ENCODE measurements at regions not wholly inside any gene's neighbourhood (a gene's known extent, or its start where the extent isn't known, plus 50 kb on each side); places are given as distances from the start of the nearest gene placed in this dataset.
"Not testable (repeated sequence)": the region's sequence is repeated elsewhere in the genome, so short reads cannot be mapped to it uniquely, and the experiment has no call there.

GRCh38 chr3:125762601-125763000 is 167.3 kb upstream of the OSBPL11 start:
- POLR2A ChIA-PET (ENCODE audit: low non-redundant PET); H3K4me1 ChIP-seq (ENCODE audit: insufficient read depth, low read length, poor library complexity, severe bottlenecking); intact Hi-C loops (cut with micrococcal nuclease; ENCODE audit: unreplicated experiment); H3K27ac ChIP-seq (ENCODE audit: low read depth, low read length, poor library complexity, severe bottlenecking); DNase-seq (ENCODE audit: low spot score); H3K9me3 ChIP-seq (ENCODE audit: low read depth, low read length, poor library complexity, severe bottlenecking); H3K4me3 ChIP-seq (ENCODE audit: low read depth, low read length, poor library complexity, severe bottlenecking); CTCF ChIA-PET; H3K36me3 ChIP-seq (ENCODE audit: insufficient read depth, low read length, poor library complexity, severe bottlenecking); BruUV-seq (replicated peaks): not testable (repeated sequence)
- peaks cover 19% of the 10 kb centered on the region for H3K27me3 ChIP-seq (replicated peaks; ENCODE audit: insufficient read depth, low read depth, low read length, poor library complexity)

GRCh38 chr3:125766285-125766826 is 171.1 kb upstream of the OSBPL11 start:
- BruUV-seq (replicated peaks); H3K4me1 ChIP-seq (ENCODE audit: insufficient read depth, low read length, poor library complexity, severe bottlenecking); intact Hi-C loops (cut with micrococcal nuclease; ENCODE audit: unreplicated experiment); H3K9me3 ChIP-seq (ENCODE audit: low read depth, low read length, poor library complexity, severe bottlenecking); H3K27ac ChIP-seq (ENCODE audit: low read depth, low read length, poor library complexity, severe bottlenecking); POLR2A ChIA-PET (ENCODE audit: low non-redundant PET); H3K36me3 ChIP-seq (ENCODE audit: insufficient read depth, low read length, poor library complexity, severe bottlenecking): not testable (repeated sequence)
- Histone ChIP-seq H3K27me3 (replicated peaks; ENCODE audit: insufficient read depth, low read depth, low read length, poor library complexity) (peaks cover 19% of the 10 kb centered on the region), H3K4me3 (ENCODE audit: low read depth, low read length, poor library complexity, severe bottlenecking) (peak overlapping the region; percentile 43)
- peak; percentile 54 for DNase-seq (ENCODE audit: low spot score)
- CTCF ChIA-PET = interaction anchor here (1.0 kb wide), 1 partner anchor 149 kb away, joined by 3 read pairs; no protein-coding TSS in a partner anchor
- TF ChIP-seq CTCF (conservative IDR thresholded peaks at IDR 0.05; ENCODE audit: low read depth, low read length) = 0 out of 2 replicates have a peak, but pooled peaks have one; percentile 25

- DNase-seq (ENCODE audit: low spot score); POLR2A ChIA-PET (ENCODE audit: low non-redundant PET); H3K36me3 ChIP-seq (ENCODE audit: insufficient read depth, low read length, poor library complexity, severe bottlenecking); BruUV-seq (replicated peaks); H3K4me1 ChIP-seq (ENCODE audit: insufficient read depth, low read length, poor library complexity, severe bottlenecking); H3K4me3 ChIP-seq (ENCODE audit: low read depth, low read length, poor library complexity, severe bottlenecking); H3K27ac ChIP-seq (ENCODE audit: low read depth, low read length, poor library complexity, severe bottlenecking); H3K9me3 ChIP-seq (ENCODE audit: low read depth, low read length, poor library complexity, severe bottlenecking); intact Hi-C loops (cut with micrococcal nuclease; ENCODE audit: unreplicated experiment): not testable (repeated sequence)
- CTCF ChIA-PET = interaction anchor here (1.0 kb wide), 1 partner anchor 149 kb away, joined by 3 read pairs; no protein-coding TSS in a partner anchor
- peaks cover 16% of the 10 kb centered on the region for H3K27me3 ChIP-seq (replicated peaks; ENCODE audit: insufficient read depth, low read depth, low read length, poor library complexity)
These were observed 171.6 kb upstream of the OSBPL11 start for GRCh38 chr3:125766931-125767330.

GRCh38 chr3:125767641-125768040 is 172.3 kb upstream of the OSBPL11 start:
- Histone ChIP-seq H3K4me3 (ENCODE audit: low read depth, low read length, poor library complexity, severe bottlenecking) (no peak overlapping the region), H3K9me3 (ENCODE audit: low read depth, low read length, poor library complexity, severe bottlenecking) (no peaks in the 10 kb centered on the region), H3K36me3 (ENCODE audit: insufficient read depth, low read length, poor library complexity, severe bottlenecking) (no peaks in the 10 kb centered on the region), H3K27ac (ENCODE audit: low read depth, low read length, poor library complexity, severe bottlenecking) (no peak overlapping the region), H3K27me3 (replicated peaks; ENCODE audit: insufficient read depth, low read depth, low read length, poor library complexity) (peaks cover 16% of the 10 kb centered on the region), H3K4me1 (ENCODE audit: insufficient read depth, low read length, poor library complexity, severe bottlenecking) (no peaks in the 10 kb centered on the region)
- intact Hi-C loops (cut with micrococcal nuclease; ENCODE audit: unreplicated experiment) = no loop called here
- POLR2A ChIA-PET (ENCODE audit: low non-redundant PET) = no interaction called here
- no peak for DNase-seq (ENCODE audit: low spot score)
- BruUV-seq (replicated peaks) = no TSS peak
- TF ChIP-seq EZH2 (IDR thresholded peaks at IDR 0.05; ENCODE audit: borderline replicate concordance, low read depth, low read length, poor library complexity, severe bottlenecking) (no peak), CTCF (conservative IDR thresholded peaks at IDR 0.05; ENCODE audit: low read depth, low read length) (no peak)
- CTCF ChIA-PET = no interaction called here

- H3K4me1 ChIP-seq (ENCODE audit: insufficient read depth, low read length, poor library complexity, severe bottlenecking); DNase-seq (ENCODE audit: low spot score); BruUV-seq (replicated peaks); POLR2A ChIA-PET (ENCODE audit: low non-redundant PET); H3K9me3 ChIP-seq (ENCODE audit: low read depth, low read length, poor library complexity, severe bottlenecking); H3K27ac ChIP-seq (ENCODE audit: low read depth, low read length, poor library complexity, severe bottlenecking); H3K36me3 ChIP-seq (ENCODE audit: insufficient read depth, low read length, poor library complexity, severe bottlenecking); intact Hi-C loops (cut with micrococcal nuclease; ENCODE audit: unreplicated experiment); CTCF ChIA-PET; H3K4me3 ChIP-seq (ENCODE audit: low read depth, low read length, poor library complexity, severe bottlenecking): not testable (repeated sequence)
- peaks cover 16% of the 10 kb centered on the region for H3K27me3 ChIP-seq (replicated peaks; ENCODE audit: insufficient read depth, low read depth, low read length, poor library complexity)
These were observed 173.5 kb upstream of the OSBPL11 start for GRCh38 chr3:125768821-125769220.

GRCh38 chr3:125771506-125771905 is 176.2 kb upstream of the OSBPL11 start:
- H3K4me1 ChIP-seq (ENCODE audit: insufficient read depth, low read length, poor library complexity, severe bottlenecking); intact Hi-C loops (cut with micrococcal nuclease; ENCODE audit: unreplicated experiment); H3K9me3 ChIP-seq (ENCODE audit: low read depth, low read length, poor library complexity, severe bottlenecking); H3K27ac ChIP-seq (ENCODE audit: low read depth, low read length, poor library complexity, severe bottlenecking); H3K4me3 ChIP-seq (ENCODE audit: low read depth, low read length, poor library complexity, severe bottlenecking); CTCF ChIA-PET; H3K36me3 ChIP-seq (ENCODE audit: insufficient read depth, low read length, poor library complexity, severe bottlenecking); DNase-seq (ENCODE audit: low spot score); BruUV-seq (replicated peaks); POLR2A ChIA-PET (ENCODE audit: low non-redundant PET); H3K27me3 ChIP-seq (replicated peaks; ENCODE audit: insufficient read depth, low read depth, low read length, poor library complexity): not testable (repeated sequence)

Data from A673 (cell line).